ENCODE measurements at regions not wholly inside any gene's neighbourhood (a gene's known extent, or its start where the extent isn't known, plus 50 kb on each side); places are given as distances from the start of the nearest gene placed in this dataset.
"Not testable (repeated sequence)": the region's sequence is repeated elsewhere in the genome, so short reads cannot be mapped to it uniquely, and the experiment has no call there.

- Histone ChIP-seq H3F3A (ENCODE audit: low read depth) (no peaks in the 10 kb centered on the region), H3K36me3 (no peaks in the 10 kb centered on the region), H3K4me2 (no peak overlapping the region), H3K9me3 (ENCODE audit: low read depth) (no peaks in the 10 kb centered on the region), H2AFZ (replicated peaks) (no peak overlapping the region), H4K20me1 (ENCODE audit: low read depth) (no peaks in the 10 kb centered on the region), H3K4me1 (no peaks in the 10 kb centered on the region), H3K9ac (no peak overlapping the region), H3K27me3 (no peaks in the 10 kb centered on the region), H3K27ac (no peak overlapping the region), H3K79me2 (ENCODE audit: low read depth) (no peaks in the 10 kb centered on the region), H3K4me3 (no peak overlapping the region)
- Mint-ChIP-seq H3K4me1 (no peaks in the 10 kb centered on the region), H3K27me3 (ENCODE audit: insufficient read depth, low read depth) (no peaks in the 10 kb centered on the region), H3K27ac (no peak overlapping the region), H3K36me3 (no peaks in the 10 kb centered on the region), H3K9me3 (no peaks in the 10 kb centered on the region), H3K4me3 (no peak overlapping the region)
- TF ChIP-seq EZH2phosphoT487 (IDR thresholded peaks at IDR 0.05) (no peak), EZH2 (IDR thresholded peaks at IDR 0.05) (no peak)
- TF ChIP-seq, protein P1, sequence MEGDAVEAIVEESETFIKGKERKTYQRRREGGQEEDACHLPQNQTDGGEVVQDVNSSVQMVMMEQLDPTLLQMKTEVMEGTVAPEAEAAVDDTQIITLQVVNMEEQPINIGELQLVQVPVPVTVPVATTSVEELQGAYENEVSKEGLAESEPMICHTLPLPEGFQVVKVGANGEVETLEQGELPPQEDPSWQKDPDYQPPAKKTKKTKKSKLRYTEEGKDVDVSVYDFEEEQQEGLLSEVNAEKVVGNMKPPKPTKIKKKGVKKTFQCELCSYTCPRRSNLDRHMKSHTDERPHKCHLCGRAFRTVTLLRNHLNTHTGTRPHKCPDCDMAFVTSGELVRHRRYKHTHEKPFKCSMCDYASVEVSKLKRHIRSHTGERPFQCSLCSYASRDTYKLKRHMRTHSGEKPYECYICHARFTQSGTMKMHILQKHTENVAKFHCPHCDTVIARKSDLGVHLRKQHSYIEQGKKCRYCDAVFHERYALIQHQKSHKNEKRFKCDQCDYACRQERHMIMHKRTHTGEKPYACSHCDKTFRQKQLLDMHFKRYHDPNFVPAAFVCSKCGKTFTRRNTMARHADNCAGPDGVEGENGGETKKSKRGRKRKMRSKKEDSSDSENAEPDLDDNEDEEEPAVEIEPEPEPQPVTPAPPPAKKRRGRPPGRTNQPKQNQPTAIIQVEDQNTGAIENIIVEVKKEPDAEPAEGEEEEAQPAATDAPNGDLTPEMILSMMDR (IDR thresholded peaks at IDR 0.05) = no peak
- DNase-seq (ENCODE audit: low spot score) = no peak
Measured at GRCh38 chr1:233834609-233835008, 69.9 kb upstream of the SLC35F3 start.

DNA sequence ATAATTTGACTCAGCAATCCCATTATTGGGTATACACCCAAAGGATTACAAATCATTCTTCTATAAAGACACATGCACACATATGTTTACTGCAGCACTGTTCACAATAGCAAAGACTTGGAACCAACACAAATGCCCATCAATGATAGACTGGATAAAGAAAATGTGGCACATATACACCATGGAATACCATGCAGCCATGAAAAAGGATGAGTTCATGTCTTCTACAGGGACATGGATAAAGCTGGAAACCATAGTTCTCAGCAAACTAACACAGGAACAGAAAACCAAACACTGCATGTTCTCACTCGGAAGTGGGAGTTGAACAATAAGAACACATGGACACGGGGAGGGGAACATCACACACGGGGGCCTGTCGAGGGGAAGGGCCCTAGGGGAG is 66.3 kb upstream of the SLC35F3 start:
- H3K36me3 Mint-ChIP-seq; H2AFZ ChIP-seq (replicated peaks); H3K4me1 Mint-ChIP-seq; DNase-seq (ENCODE audit: low spot score); H3K9me3 Mint-ChIP-seq; H3K4me3 Mint-ChIP-seq; H3K79me2 ChIP-seq (ENCODE audit: low read depth); H3K27me3 ChIP-seq; H3K27ac ChIP-seq; H3K9me3 ChIP-seq (ENCODE audit: low read depth); H3K27me3 Mint-ChIP-seq (ENCODE audit: insufficient read depth, low read depth); H3K4me1 ChIP-seq; H3K36me3 ChIP-seq; H3K9ac ChIP-seq; H4K20me1 ChIP-seq (ENCODE audit: low read depth); H3K4me2 ChIP-seq; H3K4me3 ChIP-seq; H3F3A ChIP-seq (ENCODE audit: low read depth): not testable (repeated sequence)
- peak overlapping the region; percentile 46 for H3K27ac Mint-ChIP-seq

DNA sequence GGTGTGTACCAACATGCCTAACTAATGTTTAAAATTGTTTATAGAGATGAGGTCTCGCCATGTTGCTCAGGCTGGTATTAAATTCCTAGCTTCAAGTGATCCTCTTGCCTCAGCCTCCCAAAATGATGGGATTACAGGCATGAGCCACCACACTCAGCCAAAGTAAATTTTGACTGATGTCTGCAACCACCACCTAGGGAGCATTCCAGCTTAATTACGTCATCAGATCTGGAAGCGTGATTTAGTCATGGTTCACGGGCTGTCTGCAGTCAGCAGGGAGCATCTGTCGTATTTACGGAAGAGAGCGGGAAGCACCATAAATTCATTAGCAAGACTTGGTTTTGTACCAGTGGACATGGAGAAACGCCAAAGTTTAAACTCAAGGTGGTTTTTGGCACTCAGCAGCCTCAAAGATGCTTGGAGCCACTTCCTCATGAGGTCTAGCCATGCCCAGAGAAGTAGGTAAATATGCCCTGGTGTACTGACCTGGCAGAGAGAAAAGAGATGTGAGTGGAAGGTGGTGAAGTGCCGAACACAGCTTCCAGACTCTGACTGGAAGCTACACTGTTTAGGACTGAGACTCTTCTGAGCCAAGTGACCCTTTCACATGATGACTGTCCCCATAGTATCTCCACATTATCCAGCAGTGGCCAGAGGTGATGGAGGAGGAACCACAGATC is 60.8 kb upstream of the SLC35F3 start:
- TF ChIP-seq, protein P1 (IDR thresholded peaks at IDR 0.05) = no peak
- no peak for TF ChIP-seq EZH2phosphoT487 (IDR thresholded peaks at IDR 0.05)
- no peak for TF ChIP-seq EZH2 (IDR thresholded peaks at IDR 0.05)
- H3F3A ChIP-seq (ENCODE audit: low read depth) = no peaks in the 10 kb centered on the region
- H3K9me3 ChIP-seq (ENCODE audit: low read depth) = no peaks in the 10 kb centered on the region
- Mint-ChIP-seq H3K36me3 (no peaks in the 10 kb centered on the region), H3K4me1 (no peaks in the 10 kb centered on the region), H3K27ac (no peak overlapping the region), H3K9me3 (no peaks in the 10 kb centered on the region), H3K4me3 (no peak overlapping the region), H3K27me3 (ENCODE audit: insufficient read depth, low read depth) (no peaks in the 10 kb centered on the region)
- DNase-seq (ENCODE audit: low spot score) = no peak
- H3K9ac ChIP-seq = no peak overlapping the region
- no peaks in the 10 kb centered on the region for H3K79me2 ChIP-seq (ENCODE audit: low read depth)
- no peak overlapping the region for H3K4me3 ChIP-seq
- no peaks in the 10 kb centered on the region for H3K4me1 ChIP-seq
- H4K20me1 ChIP-seq (ENCODE audit: low read depth) = no peaks in the 10 kb centered on the region
- no peak overlapping the region for H2AFZ ChIP-seq (replicated peaks)
- no peaks in the 10 kb centered on the region for H3K36me3 ChIP-seq
- H3K27me3 ChIP-seq = no peaks in the 10 kb centered on the region
- no peak overlapping the region for H3K27ac ChIP-seq
- no peak overlapping the region for H3K4me2 ChIP-seq

DNA sequence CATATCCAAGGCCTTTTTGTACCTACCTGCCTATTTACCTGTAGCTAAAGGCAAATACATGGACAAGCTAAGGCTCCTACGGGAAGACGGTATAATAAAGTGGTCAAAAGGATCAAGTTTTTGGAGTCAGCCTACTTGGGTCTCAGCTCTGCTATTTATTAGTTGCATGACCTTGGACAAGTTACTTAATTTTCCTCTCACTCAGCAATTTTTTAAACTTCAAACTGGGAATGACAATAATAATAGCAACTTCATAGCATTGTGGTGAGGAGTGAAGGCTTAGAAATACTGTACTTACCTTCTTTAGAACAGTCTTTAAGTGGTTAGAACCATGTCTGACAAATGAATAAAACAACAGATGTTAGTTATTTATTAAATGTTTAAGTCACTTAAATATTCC is 60.2 kb upstream of the SLC35F3 start:
- H3K9ac ChIP-seq = no peak overlapping the region
- no peaks in the 10 kb centered on the region for H3K9me3 ChIP-seq (ENCODE audit: low read depth)
- no peak for TF ChIP-seq EZH2 (IDR thresholded peaks at IDR 0.05)
- TF ChIP-seq, protein P1 (IDR thresholded peaks at IDR 0.05) = no peak
- no peak for TF ChIP-seq EZH2phosphoT487 (IDR thresholded peaks at IDR 0.05)
- H2AFZ ChIP-seq (replicated peaks) = no peak overlapping the region
- H3K27me3 ChIP-seq = no peaks in the 10 kb centered on the region
- Mint-ChIP-seq H3K27ac (no peak overlapping the region), H3K27me3 (ENCODE audit: insufficient read depth, low read depth) (no peaks in the 10 kb centered on the region), H3K36me3 (no peaks in the 10 kb centered on the region), H3K4me1 (no peaks in the 10 kb centered on the region), H3K4me3 (no peak overlapping the region), H3K9me3 (no peaks in the 10 kb centered on the region)
- H3K4me2 ChIP-seq = no peak overlapping the region
- H3K4me3 ChIP-seq = no peak overlapping the region
- H4K20me1 ChIP-seq (ENCODE audit: low read depth) = no peaks in the 10 kb centered on the region
- no peak for DNase-seq (ENCODE audit: low spot score)
- no peaks in the 10 kb centered on the region for H3K79me2 ChIP-seq (ENCODE audit: low read depth)
- no peaks in the 10 kb centered on the region for H3F3A ChIP-seq (ENCODE audit: low read depth)
- no peaks in the 10 kb centered on the region for H3K4me1 ChIP-seq
- H3K27ac ChIP-seq = no peak overlapping the region
- H3K36me3 ChIP-seq = no peaks in the 10 kb centered on the region

Data from neural progenitor cell (in vitro differentiated cells).